ENCODE measurements at regions not wholly inside any gene's neighbourhood (a gene's known extent, or its start where the extent isn't known, plus 50 kb on each side); places are given as distances from the start of the nearest gene placed in this dataset.
"Not testable (repeated sequence)": the region's sequence is repeated elsewhere in the genome, so short reads cannot be mapped to it uniquely, and the experiment has no call there.

DNA sequence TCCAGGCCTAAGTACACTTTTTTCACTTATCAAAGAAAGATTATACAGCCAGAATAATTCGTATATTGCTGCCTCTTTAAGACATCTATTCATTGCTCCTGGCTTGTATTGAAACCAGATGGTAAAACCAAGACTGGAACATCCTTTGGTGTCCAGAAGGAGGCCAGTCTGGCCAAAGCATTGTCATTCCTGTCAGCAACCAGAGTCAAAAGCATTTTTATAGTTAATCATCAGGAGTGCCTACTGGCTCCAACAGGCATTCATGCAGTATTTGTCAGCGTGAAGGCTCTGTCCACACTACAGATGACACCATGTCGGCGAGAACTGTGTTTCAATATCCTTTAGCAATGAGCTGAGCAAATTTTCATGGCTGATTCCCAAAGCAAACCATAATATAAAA, 118.0 kb upstream of the G2E3 start:
- DNase-seq (ENCODE audit: low spot score), result no peak

DNA sequence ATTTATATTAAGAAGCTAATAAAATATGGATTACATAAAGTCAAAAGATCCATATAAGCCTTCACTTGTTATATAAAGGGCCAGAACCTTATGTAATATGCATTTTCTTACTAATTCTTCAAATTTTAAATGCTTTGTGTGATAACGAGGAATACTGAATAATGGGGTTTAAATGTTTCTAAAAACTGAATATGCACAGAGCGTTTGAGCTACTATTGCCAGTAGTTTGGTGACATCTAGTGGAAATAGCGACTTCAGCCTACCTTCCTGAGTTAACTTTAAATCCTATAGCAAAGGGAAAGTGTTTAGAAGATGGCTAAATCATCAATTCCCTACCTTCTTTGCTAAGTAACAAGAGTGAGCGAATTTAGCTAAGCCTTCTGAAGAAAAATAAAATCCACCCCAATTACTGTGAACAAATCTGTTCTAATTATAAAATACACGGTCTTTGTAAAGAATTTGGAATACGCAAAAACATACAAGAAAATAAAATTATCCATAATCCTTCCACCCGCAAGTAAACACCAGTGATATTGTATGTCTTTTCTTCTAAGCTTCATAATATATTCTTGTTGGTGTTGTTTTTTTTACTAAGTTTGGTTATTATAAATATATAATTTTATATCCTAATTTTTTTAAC, 115.5 kb upstream of the G2E3 start:
- DNase-seq (ENCODE audit: low spot score), result peak; percentile 41

DNA sequence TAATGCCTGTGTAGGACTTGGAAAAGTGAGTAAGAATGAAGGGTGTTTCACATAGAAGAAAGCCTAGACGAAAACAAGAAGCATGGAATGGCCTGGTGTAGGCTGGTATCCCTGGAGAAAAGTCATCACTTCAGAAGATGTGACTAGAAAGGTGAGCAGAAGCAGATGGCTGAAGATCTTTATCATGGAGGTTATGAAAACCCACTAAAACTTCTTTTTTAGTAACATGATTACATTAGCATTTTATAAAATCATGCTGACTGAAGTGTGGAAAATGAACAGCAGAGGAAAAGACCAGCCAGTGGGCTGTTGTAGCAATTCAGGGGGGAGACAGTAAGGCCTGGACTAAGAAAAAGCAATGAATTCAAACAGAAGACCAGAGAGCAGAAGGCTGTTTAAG, 114.5 kb upstream of the G2E3 start:
- no peak for DNase-seq (ENCODE audit: low spot score)

DNA sequence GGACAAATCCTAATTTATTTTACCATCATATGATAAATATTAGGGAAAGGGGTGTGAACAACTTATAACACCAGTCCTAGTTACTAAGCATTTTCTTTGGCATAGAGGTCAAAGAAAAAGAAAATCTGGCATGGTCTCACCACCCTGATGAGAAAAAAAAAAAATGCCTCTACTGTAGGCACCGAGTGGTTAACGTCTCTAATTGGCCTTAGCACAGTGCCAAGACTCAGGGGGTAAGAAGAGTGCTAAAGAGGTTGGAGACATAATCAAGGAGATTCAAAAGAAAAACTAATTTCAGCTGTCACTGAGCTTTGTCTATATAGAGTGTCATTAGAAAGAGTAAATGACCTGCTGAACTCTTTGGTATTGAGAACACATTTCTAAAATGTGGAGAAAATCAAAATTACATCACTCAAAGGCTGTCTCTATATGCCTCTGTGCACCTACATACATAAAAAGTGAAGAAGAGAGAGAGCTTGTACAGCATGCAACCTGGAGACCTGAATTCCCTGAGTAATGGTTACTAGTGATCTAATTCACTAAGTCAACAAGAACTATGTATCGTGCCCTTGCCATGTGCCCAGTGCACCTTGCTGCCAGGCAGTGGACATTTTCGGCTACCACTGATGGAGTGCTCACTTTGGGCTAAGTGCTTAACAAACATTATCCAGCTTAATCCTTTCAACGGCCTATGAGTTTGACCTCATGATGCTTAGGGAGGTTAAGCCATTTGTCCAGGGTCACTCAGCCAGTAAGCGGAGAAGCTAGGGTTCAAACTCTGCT, 113.8 kb upstream of the G2E3 start:
- DNase-seq (ENCODE audit: low spot score), result no peak

DNA sequence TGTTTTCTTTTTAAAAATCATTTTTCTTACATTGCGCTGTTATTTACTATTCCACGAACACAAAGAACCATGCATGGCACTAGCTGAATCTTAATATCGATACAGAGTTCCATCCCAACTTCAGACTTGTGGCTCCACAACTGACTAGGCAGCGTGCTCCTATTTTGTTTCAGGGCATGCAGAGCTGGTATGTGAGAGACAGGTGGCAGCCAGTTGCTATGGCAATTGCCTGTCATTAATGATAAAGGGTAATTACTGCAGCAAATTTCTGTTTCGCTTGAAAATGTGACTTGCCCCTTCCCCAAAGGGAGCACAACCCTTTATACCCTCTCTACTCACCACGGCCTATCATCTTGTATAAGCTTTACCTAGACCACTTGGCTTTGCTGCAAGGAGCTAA, 113.1 kb upstream of the G2E3 start:
- DNase-seq (ENCODE audit: low spot score), result no peak

DNA sequence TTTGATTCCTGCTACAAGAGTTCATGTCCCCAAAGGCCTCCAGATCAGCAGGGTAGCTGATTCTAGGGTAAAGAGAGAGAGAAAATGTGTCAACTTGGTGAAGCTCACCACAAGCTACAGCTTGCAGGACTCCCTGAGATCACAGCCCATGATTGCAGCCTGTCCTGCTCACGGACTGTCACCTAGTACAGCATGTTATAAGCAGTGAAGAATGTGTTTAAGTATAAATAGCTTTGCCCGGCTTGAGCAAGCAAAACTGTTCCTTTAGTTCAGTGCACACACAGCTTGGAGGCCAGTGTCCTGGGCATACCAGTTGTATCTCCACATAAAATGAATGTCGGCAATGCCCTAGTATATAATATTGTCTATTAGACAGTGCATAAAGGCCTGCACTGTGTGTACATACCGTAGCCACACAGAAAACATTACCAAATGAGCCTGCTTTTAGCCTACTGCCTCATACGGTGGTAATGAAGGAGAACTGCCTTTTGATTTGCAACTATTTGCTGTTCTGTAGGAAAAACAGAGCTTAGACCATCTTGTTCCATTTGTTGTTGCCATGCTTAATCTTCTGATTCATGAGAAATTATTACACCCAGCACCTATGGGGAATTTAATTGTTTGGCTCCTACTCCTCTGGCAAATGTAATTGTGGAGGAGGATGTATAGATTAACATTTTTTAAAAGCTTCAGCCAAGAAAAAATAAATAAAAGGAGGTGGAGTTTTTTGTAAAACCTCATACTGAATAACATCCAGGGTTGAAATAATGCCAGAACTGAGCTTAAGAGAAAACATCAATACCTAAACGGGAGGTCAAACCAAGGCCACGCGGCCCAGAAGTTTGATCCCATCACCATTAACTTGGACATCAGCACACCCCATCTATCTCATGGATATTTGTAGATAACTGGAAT, 108.1 kb upstream of the G2E3 start:
- no peak for DNase-seq (ENCODE audit: low spot score)

DNA sequence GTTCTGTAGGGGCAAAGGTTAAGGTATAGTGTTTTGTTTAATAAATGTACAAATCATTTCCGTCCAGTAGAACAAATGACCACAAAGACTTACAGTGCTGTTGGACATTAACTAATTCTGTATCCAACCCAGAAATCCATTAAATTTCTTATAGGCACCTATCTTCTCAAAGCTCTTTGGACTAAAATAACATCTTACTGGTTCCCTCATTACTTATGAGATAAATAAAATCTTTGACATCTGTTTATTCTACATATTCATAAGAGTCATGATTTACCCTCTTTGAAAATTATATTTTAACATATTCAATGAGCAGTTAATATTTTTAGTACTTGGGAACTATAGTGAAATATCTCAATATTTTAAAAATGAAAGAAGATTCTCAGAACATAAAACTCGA, 102.7 kb upstream of the G2E3 start:
- DNase-seq (ENCODE audit: low spot score), result no peak

DNA sequence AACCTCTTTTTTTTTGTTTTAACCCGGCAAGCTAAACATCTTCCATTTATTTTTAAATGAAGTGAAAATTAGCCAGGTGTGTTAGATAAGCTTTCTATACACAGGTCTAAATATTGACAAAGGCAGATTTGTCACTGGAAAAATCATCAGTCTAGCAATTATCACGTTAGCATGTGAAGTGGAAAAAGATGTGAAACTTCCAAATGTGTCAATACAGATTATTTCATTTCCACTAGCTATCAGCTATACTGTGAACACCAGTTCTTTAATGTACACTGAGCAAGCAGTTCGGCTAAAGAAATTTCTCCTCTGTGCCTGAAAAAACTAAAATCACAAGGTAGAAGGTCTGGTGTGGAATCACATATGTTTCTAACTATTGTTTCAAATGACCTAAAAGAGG, 96.6 kb upstream of the G2E3 start:
- no peak for DNase-seq (ENCODE audit: low spot score)

DNA sequence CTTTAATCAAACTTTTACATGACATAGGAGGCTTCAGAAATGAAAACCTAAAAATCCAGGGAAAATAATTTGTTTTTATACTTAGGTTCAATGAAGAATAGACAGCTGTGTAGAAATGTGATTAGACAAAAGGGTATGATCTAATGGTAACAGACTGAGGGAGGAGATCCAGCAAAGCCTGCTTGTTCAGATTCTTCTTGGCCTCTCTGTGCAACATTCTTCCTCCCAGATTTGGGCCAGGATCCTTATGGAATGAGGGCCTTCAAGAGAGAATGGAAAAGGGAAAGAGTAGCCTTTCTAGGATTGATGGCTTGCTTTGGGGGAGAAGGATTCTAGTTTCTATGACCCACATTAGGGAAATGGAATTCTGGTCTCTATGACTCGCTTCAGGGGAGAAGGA, 94.5 kb upstream of the G2E3 start:
- no peak for DNase-seq (ENCODE audit: low spot score)

DNA sequence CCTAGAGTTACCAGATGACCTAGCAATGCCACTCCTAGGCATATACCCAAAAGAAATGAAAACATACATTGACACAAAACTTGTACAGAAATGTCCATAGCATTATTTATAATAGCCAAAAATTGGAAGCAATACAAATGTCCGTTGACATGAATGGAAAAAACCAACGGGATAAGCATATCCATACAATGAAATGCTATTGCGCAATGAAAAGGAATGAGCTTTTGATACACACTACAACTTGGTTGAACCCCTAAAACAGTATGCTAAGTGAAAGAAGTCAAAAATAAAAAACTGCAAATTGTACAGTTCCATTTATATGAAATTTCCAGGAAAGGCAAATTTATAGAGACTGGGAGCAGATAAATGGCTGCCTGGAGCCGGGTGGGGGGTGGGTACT, 90.6 kb upstream of the G2E3 start:
- DNase-seq (ENCODE audit: low spot score), result no peak

DNA sequence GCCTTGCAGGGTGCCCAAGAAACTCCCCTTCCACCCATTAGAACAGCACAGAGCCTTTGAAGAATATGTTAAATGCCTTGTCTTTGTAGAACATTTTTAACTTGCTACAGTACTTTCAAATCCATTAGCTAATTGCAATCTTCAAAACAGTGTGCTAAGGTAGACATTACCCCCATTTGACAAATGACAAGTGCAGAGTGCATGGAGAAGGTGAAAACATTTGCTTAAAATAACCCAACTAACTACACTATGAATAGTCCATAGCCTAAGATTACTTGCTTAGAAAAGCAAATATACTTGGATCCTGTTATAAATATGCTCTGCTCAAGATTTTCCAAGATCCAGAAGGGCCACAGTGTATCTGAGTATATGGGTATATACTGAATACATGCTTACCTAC, 87.0 kb upstream of the G2E3 start:
- DNase-seq (ENCODE audit: low spot score), result no peak

DNA sequence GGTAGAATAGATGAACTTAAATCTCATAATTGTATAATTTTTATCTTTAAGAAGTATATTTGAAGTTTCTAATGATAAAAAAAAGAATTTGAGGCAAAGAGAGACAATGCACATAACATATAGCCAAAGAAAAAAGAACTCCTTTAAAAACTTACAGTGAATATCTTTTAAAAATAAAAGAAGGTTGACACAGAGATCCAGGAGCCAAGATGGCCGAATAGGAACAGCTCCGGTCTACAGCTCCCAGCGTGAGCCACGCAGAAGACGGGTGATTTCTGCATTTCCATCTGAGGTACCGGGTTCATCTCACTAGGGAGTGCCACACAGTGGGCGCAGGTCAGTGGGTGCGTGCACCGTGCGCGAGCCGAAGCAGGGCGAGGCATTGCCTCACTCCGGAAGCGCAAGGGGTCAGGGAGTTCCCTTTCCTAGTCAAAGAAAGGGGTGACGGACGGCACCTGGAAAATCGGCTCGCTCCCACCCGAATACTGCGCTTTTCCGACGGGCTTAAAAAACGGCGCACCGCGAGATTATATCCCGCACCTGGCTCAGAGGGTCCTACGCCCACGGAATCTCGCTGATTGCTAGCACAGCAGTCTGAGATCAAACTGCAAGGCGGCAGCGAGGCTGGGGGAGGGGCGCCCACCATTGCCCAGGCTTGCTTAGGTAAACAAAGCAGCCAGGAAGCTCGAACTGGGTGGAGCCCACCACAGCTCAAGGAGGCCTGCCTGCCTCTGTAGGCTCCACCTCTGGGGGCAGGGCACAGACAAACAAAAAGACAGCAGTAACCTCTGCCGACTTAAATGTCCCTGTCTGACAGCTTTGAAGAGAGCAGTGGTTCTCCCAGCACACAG, 84.9 kb upstream of the G2E3 start:
- DNase-seq (ENCODE audit: low spot score), result not testable (repeated sequence)

DNA sequence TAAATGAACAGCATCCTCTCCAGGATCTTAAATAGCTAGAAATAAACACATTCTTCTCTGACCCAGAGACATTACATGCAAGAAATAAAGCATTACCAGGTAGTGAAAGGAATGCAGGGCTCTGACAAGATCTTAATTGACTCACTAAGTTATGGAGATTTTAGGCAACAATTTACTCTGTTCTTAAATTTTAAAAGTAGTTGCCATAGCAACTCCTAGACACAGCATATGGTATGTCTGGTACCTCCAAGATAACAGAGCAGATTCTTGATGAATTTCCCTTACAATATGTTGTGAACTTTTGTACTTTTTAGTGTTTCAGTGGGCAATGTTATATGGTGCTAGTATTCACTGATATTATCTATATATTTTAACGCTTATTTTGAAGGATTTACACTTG, 76.7 kb upstream of the G2E3 start:
- no peak for DNase-seq (ENCODE audit: low spot score)

DNA sequence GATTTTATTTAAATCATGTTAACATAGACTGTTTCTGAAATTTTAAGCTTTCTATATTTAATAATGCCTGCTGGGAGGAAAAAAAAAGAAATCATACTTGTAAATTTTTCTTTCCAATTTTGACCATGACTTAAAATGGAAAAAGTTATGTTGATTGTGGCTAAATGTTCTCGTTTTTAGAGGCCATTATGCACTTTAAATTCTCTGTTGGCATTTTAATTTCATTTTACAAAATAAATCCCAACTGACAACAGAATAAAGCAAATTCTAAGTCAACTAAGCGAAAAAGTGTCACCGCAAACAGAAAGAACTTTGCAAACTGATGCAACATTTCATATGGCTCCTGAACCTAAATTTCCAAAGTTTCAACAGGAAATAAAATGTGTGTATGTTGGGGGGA, 74.8 kb upstream of the G2E3 start:
- DNase-seq (ENCODE audit: low spot score), result no peak

DNA sequence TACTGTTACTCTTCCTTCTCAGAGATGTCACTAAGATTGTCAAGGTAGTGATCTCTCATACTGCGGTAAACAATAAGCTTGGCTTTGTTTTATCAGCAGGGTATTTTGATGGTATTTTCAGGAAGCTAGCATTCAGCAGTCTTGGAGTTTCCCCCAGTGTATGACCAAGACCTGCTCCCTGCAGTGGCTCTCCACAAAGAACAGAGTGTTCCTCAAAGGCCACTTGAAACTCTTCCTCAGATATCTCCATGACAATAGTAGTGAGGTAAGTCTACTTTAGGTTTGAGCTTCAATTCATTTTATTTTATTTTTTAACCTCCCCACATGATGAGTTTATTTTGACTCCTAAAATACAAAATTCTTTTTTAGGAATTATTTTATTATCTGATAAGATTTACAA, 74.0 kb upstream of the G2E3 start:
- no peak for DNase-seq (ENCODE audit: low spot score)

DNA sequence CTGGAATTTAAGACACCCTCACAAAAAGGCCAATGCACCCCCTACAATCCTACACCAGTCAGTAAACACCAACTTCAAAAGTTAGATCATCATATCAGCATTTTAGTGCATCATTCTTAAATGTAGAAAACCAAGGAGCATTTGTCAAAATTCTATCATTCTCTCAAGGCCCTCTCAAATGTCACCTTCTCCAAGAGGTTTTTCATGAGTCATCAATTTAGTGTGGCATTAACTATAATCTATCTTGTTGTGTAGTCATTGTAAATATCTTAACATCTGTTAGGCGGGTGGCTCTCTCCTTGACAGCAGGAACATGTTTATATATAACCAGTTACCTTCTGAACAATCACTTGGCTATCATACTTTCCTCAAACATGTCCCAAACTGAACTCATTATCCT, 62.1 kb upstream of the G2E3 start:
- DNase-seq (ENCODE audit: low spot score), result no peak

DNA sequence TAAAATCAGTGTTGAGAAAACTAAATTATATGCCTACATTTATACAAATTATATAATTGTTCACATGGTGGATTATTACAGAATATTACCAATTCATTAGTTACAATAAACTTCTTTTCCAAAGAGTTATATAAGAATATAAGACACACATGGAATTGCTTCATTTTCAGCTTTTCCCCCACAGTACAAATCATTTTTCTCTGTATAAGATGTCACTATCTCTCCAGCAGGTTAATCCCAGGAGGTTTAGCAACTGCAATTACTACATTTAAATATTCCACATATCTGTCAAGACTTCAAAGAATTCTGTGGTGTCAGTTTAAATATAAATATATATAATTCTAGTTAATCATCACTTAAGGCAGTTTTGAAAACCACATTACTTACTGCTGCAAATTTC, 59.6 kb upstream of the G2E3 start:
- DNase-seq (ENCODE audit: low spot score), result no peak

DNA sequence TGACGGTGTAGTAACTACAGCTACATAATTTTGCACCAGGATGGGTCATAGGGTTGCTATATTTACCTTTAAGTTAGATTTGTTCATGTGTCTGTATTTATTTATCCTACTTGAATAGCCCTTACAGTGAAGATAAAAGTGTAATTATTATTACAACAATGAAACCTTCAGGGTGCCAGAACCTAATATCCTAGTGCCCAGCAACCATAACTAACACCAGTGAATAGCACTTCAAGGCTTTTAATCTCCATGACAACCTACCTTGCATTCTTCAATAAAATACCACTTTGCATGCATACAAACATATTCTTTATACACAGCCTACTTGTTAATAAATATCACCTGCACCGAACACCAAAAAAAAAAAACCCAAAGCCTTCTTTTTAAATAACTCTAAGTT, 58.7 kb upstream of the G2E3 start:
- DNase-seq (ENCODE audit: low spot score), result no peak

DNA sequence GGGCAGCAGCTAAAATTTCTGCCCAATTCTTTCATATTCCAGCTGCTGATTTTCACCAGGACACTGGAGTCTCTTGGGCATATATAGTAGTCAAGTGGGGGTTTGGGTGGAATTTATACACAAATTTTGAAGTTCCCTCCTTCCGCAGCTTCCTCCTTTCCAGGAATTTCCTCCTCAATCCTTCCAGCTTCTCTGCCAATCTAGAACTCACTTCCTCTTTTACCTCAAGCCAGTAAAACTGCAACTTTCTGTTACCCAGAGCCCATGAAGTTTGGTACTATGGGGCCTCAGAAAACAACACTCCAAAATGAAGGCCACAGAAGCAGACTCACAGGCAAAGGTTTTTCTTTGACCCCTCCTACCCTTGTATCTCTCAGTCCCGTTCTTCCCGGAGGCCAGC, 51.7 kb upstream of the G2E3 start:
- DNase-seq (ENCODE audit: low spot score), result no peak

Measured in LoVo (cell line).